TTC549 (cell line): ENCODE measurements at regions not wholly inside any gene's neighbourhood (a gene's known extent, or its start where the extent isn't known, plus 50 kb on each side); places are given as distances from the start of the nearest gene placed in this dataset.
"Not testable (repeated sequence)": the region's sequence is repeated elsewhere in the genome, so short reads cannot be mapped to it uniquely, and the experiment has no call there.

Source experiments
- FAIRE-seq: peaks from 2 replicates; lab custom pipeline; 2012; peaks lifted over from hg19 to GRCh38; lab: Jason Lieb, UNC

GRCh38 chr3:147672436-147672835, 263.3 kb downstream of the ZIC1 start:
- no peak for FAIRE-seq

- no peak for FAIRE-seq
Observed at GRCh38 chr3:147675761-147676160, 266.6 kb downstream of the ZIC1 start.

GRCh38 chr3:147680837-147681483, 271.8 kb downstream of the ZIC1 start:
- FAIRE-seq, result no peak

- no peak for FAIRE-seq
Observed at GRCh38 chr3:147688868-147689267, 279.7 kb downstream of the ZIC1 start.

GRCh38 chr3:147699175-147699838, 290.1 kb downstream of the ZIC1 start:
- no peak for FAIRE-seq

GRCh38 chr3:147701195-147701594, 292.0 kb downstream of the ZIC1 start:
- FAIRE-seq, result no peak

- no peak for FAIRE-seq
Observed at GRCh38 chr3:147702509-147702908, 293.3 kb downstream of the ZIC1 start.

GRCh38 chr3:147705651-147706051, 296.5 kb downstream of the ZIC1 start:
- no peak for FAIRE-seq

- not testable (repeated sequence) for FAIRE-seq
Observed at GRCh38 chr3:147710753-147711152, 301.6 kb downstream of the ZIC1 start.

GRCh38 chr3:147712357-147712756, 303.2 kb downstream of the ZIC1 start:
- FAIRE-seq, result no peak

GRCh38 chr3:147712758-147713157, 303.6 kb downstream of the ZIC1 start:
- not testable (repeated sequence) for FAIRE-seq

- FAIRE-seq, result no peak
Observed at GRCh38 chr3:147713234-147714133, 304.3 kb downstream of the ZIC1 start.

- no peak for FAIRE-seq
Observed at GRCh38 chr3:147729641-147730040, 320.5 kb downstream of the ZIC1 start.

- FAIRE-seq, result no peak
Observed at GRCh38 chr3:147730284-147730683, 321.1 kb downstream of the ZIC1 start.

- FAIRE-seq, result no peak
Observed at GRCh38 chr3:147733217-147733616, 324.1 kb downstream of the ZIC1 start.

- no peak for FAIRE-seq
Observed at GRCh38 chr3:147735616-147736015, 326.5 kb downstream of the ZIC1 start.

GRCh38 chr3:147736226-147736625, 327.1 kb downstream of the ZIC1 start:
- no peak for FAIRE-seq

- no peak for FAIRE-seq
Observed at GRCh38 chr3:147737376-147737775, 328.2 kb downstream of the ZIC1 start.

- no peak for FAIRE-seq
Observed at GRCh38 chr3:147740928-147741327, 331.8 kb downstream of the ZIC1 start.

GRCh38 chr3:147744967-147745366, 335.8 kb downstream of the ZIC1 start:
- no peak for FAIRE-seq

GRCh38 chr3:147755310-147755709, 346.1 kb downstream of the ZIC1 start:
- no peak for FAIRE-seq

GRCh38 chr3:147756476-147756875, 347.3 kb downstream of the ZIC1 start:
- FAIRE-seq, result no peak

- FAIRE-seq, result no peak
Observed at GRCh38 chr3:147757866-147758265, 348.7 kb downstream of the ZIC1 start.
